Esophagus muscularis mucosa (tissue), 4 donors: ENCODE measurements at regions not wholly inside any gene's neighbourhood (a gene's known extent, or its start where the extent isn't known, plus 50 kb on each side); places are given as distances from the start of the nearest gene placed in this dataset.

Experiments
- CTCF ChIP-seq, 3 experiments: fragments of 200-600 bp in 2 of 3; fragments of 450-650 bp in 1 of 3; sonication (generic) in 2 of 3; IDR thresholded peaks; one replicate each; pipeline ENCODE4 v1.5.1; 2017 to 2019; ENCODE audit warnings: antibody characterized with exemption in 3 of 3, mild to moderate bottlenecking in 2 of 3, moderate library complexity in 1 of 3
- EP300 ChIP-seq: sonication (generic); formaldehyde crosslinking; IDR thresholded peaks from one replicate; pipeline ENCODE4 v1.6.1; 2017; ENCODE audit warnings: antibody characterized with exemption
- POLR2A ChIP-seq: fragments of 450-650 bp; IDR thresholded peaks from one replicate; pipeline ENCODE4 v1.6.1; 2017; ENCODE audit warnings: antibody characterized with exemption, moderate library complexity, mild to moderate bottlenecking, low read depth
- POLR2AphosphoS5 ChIP-seq, 2 donors: sonication (generic); formaldehyde crosslinking; IDR thresholded peaks; one replicate each; pipeline ENCODE4 v1.6.1; 2017; ENCODE audit warnings: antibody characterized with exemption in 2 of 2

GRCh38 chr2:193988784-193989183 lies 1668.2 kb upstream of the SLC39A10 start:
- TF ChIP-seq POLR2AphosphoS5 (IDR thresholded peaks at IDR 0.05) (no peak), POLR2A (no peak), CTCF (IDR thresholded peaks at IDR 0.05) (no peak), EP300 (no peak)
